Urothelium cell line (cell line): ENCODE measurements at regions not wholly inside any gene's neighbourhood (a gene's known extent, or its start where the extent isn't known, plus 50 kb on each side); places are given as distances from the start of the nearest gene placed in this dataset.

Experiments
- DNase-seq: peaks from one replicate; pipeline ENCODE4 v3.0.0; 2011; ENCODE audit warnings: low spot score, mixed read lengths
- FAIRE-seq: peaks from 2 replicates; lab custom pipeline; 2011; peaks lifted over from hg19 to GRCh38; lab: Jason Lieb, UNC

DNA sequence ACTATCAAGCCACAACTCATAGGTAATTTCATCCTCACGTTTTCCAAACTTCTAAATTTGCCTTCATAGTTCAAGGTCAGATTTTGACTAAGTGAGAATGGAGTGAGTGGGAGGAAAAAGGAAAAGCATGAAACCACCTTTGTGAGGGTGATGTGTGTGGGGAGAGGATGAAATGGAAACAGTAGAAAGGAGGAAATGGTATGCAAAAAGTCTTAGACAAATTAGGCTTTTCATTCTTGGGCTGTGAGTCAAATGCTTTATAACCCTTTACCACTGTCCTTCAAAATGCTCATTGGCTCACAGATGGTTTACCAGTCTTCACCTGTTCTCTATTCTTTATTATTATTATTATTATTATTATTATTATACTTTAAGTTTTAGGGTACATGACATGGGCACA, 127.2 kb downstream of the RAP2A start:
- FAIRE-seq = no peak
- DNase-seq = no peak

DNA sequence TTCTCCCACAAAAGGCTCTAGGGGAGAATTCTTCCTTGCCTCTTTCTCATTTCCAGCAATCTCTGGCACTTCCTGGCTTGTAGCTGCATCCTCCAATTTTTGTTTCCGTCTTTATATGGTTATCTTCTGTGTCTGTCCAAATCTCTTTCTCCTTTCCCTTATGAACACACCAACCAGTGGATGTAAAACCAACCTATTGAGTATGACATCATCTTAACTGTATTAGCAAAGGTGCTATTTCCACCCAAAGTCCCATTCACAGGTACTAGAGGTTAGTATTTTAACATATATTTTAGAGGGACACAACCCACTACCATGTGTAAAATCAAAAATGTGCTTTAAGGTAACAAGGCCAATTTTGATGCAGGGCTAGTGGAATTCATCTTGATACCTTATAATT, 129.0 kb downstream of the RAP2A start:
- DNase-seq (no peak), FAIRE-seq (no peak)

DNA sequence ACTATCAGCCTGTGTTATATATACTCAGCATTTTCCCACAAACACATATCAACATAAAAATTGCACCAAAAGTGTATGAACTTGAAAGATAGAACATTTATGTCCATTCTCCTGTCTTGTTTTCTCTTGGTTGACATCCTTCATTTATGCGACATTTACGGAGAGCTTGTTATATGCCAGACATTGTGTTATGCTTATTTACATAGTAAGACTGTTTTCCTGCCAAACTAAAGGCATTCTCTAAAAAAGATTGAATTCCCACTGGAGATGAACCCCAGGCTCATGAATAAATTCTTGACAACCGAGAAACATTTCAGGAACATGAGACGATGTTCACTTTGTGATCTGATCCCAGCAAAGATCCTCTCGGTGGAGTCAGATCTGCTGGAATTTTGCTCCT, 131.0 kb downstream of the RAP2A start:
- DNase-seq = no peak
- FAIRE-seq = no peak

DNA sequence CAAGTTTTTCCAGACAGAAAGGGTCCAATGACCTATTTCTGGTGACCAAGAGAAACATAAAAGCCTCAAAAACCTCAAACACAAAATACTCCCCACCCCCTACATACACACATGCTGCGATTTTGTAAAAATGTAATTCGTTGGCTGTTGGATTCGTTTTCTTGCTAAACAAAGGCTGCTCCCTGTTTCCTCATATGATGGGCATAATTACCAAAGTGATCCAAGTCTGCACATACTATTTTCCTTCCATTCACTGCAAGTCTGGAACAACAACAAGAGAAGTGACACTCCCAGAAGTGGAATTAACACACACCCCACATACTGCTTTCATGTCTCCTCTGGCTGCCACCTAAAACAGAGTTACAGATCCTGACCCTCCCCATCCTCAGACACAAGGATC, 131.9 kb downstream of the RAP2A start:
- no peak for FAIRE-seq

DNA sequence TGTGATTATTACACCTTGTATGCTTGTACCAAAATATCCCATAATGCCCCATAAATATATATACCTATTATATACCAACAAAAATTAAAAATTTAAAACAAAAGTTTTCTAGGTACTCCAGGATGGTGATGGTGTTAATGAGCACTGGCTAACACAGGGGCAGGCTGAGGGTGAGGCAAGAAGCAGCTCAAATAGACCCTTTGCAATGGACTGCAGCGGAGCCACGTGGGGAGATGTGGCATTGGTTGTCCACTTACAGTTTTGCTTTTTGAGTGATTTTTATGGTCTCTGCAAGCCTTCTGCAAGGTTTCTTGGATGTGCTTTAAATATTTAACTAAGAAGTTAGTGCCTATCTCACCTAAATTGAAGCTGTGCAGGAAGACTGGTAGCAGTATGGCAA, 132.9 kb downstream of the RAP2A start:
- DNase-seq = no peak
- no peak for FAIRE-seq

More for the DNA sequence above, 131.9 kb downstream of the RAP2A start:
- no peak for DNase-seq

DNA sequence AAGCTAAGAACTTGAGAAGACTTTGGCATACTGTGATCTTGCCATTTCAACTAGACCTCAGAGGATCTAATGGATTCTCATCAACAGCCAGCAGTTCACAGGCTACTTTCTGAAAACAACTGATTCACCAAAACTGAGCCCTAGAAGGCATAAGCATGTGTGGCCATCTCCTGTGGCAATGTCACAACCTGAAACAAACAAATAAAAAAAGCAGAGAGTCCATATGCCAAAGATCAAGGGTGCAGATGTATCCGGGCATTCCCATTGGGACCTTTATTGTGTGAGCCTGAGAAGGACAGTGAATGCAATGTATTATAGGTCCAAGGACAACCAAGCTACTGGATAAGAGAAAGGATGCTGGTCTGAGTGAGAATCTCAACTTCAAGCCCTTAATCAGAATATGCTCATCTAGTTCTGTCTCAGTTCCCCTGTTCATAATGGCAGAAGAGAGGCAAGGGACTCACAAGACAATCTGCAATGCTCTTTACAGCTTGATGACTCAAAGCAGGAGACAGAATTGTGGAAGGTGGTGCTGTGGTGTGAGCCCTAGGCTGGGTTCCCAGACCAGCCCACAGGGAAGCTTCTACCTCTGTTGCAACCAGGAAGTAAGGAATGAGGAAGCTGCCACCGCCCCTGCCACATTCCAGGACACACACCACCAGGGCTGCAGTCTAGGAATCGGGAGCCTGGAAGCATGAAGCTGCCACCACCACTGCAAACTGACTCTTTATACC, 133.7 kb downstream of the RAP2A start:
- FAIRE-seq (no peak), DNase-seq (peak; percentile 22)

DNA sequence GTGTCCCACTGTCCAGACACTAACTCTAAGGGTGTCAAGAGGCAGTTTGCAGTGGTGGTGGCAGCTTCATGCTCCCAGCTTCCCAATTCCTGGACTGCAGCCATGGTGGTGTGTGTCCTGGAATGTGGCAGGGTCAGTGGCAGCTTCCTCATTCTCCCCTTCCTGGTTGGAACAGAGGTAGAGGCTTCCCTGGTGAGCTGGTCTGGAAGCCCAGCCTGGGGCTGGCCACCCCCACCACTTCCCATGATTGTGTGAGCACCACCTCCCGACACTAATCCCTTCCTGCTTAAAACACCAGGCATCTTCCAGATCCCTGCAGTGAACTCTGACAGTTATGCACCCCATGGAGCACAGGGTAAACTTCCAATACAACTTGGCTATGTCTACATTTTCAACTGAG, 134.9 kb downstream of the RAP2A start:
- FAIRE-seq = no peak

DNA sequence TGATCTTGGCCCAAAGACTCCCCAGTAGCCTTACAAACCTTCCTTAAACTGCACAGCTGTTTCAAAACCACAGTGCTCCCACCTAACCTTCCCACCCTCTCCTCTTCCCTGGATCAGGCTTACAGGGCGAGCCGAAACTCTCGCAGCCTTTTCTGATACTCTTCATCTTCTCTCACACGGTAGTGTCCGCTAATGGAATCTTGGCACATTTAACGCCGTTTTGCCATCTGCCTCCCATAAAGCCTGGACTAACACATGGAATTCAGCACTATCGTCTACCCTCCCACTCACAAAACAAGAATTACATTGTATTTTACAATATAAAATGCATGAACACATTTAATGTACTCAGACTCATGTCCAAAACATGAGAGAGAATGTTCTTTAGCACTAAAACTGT, 135.9 kb downstream of the RAP2A start:
- DNase-seq (no peak), FAIRE-seq (no peak)

More for the DNA sequence above, 134.9 kb downstream of the RAP2A start:
- no peak for DNase-seq

DNA sequence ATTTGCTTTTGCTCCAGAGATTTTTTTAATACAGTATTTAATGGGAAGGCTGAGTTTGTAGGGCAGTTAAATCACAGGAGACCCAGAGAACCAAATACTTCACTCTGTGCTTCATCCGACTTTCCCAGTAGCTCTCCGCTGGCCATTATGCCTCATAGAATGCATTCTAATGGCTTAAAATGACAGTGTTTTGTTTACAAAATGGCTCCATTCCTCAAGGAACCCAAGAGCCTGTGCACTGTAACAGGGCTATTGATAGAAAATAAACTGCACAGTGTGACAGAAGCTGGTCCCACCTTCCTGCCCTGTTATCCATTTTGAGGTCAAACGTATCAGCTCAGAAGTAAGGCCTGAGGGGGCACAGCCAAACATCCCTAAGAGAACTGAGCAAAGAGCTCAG, 136.5 kb downstream of the RAP2A start:
- DNase-seq (no peak), FAIRE-seq (no peak)

DNA sequence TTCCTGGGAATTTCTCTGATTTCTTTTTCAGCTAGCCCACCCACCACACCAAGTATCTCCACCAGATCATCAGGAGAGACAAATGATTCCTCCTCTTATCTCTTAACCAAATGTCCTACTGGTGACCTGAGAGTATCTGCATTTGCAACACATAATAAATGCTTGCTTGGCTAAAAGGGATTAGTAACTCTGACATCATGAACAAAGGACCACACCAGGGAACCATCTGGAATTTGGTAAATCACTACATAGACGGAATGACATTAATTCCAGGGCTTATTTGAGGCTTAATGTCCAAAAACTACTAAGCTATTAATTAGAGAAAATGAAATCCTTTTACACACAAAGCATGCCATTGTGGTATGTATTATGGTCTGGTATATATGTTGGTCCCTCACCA, 139.0 kb downstream of the RAP2A start:
- FAIRE-seq (no peak), DNase-seq (no peak)

DNA sequence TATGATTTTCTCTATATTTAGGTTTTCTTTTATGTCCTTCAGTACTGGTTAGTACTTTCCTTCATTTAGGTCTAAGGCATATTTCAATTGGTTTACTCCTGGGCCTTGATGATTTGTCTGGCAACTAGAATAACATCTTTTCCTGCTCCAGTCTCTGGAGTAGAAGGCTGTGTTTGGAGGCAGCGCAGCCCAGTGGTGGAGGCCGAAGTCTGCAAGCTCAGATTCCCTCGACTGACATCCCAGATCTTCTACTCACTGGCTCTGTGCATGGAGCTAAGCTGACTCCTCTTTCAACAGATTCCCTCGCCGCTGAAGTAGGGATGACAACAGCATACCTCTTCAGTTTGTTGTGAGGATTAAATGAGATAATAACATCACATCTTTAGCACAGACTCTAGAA, 141.0 kb downstream of the RAP2A start:
- peak; percentile 8 for DNase-seq
- FAIRE-seq = no peak

DNA sequence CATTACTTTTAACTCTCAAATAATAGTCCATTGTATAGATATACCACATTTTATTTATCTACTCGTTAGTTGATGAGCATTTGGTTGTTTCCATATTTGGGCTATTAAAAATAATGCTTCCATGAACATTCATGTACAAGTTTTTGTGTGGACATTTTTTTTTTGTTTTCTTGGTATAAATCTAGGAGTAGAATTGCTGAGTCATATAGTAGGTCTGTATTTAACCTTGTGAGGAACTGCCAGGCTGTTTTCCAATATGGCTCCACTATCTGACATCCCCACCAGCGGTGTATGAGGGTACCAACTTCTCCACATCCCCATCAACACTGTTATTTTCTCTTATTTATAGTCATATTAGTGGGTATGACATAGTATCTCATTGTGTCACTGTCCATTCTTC, 143.1 kb downstream of the RAP2A start:
- FAIRE-seq (no peak), DNase-seq (no peak)

DNA sequence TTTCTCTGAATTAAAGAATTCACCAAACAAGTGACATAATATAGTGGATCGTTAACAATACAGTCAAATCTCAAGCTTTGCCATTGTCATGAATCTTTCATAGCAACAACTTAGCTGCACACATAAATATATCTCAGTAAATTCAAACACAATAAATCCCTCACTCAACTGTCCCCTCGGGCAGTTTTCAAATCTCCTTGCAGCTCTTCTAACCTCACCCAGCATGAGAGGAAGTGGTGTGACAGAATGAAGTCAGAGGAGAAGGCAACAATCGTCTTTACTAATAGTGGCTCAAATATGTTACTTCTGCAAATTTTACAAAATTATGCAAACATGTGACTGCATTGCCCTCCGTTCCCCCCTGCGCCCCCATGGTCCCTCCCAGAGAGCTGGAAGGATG, 148.2 kb downstream of the RAP2A start:
- DNase-seq (no peak), FAIRE-seq (no peak)

DNA sequence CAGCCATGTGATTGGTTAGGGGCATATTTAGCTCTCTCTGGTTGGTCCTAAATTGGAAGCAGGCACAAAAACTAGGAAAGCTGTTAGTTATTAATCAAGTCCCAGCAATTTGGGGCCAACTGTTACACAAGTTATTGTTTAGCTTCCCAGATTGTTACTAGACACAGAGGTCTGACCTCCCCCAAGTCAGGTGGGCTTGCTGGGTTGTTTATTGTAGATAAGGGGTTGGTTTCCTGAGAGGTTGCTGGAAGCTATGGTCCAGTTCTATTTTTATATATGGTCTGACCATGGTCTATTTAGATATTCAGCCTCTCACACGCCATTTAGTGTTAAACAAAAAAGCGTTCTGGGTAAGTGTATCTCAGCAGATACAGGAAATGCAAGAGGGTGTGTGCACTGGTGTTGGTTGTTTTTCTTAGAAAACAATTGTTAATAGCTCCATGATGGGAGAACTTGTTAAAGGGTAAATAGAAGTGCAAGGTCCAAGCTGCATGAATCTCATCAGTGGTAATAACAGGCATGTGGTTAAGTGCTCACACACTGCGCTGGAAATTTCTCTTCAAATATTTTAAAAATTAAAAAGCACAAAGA, 150.0 kb downstream of the RAP2A start:
- no peak for FAIRE-seq

DNA sequence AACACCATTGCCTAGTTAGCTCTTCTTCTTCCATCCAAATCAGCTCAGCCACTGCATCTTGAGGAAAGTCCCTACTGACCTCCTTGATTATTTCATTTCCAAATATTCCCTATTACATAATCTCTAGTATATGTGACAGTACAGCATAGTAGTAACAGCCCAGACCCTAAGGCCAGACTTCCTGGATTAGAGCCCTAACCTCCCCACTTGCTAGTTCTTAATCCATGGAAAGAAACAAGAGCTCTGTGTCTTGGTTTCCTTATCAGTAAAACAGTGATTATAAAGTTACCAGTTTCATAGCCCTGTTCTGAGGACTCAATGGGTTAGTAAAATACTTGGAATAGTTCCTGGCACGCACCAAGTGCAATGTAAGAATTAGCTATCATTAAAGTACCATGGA, 153.0 kb downstream of the RAP2A start:
- FAIRE-seq = no peak
- no peak for DNase-seq

More for the DNA sequence above, 150.0 kb downstream of the RAP2A start:
- no peak for DNase-seq

DNA sequence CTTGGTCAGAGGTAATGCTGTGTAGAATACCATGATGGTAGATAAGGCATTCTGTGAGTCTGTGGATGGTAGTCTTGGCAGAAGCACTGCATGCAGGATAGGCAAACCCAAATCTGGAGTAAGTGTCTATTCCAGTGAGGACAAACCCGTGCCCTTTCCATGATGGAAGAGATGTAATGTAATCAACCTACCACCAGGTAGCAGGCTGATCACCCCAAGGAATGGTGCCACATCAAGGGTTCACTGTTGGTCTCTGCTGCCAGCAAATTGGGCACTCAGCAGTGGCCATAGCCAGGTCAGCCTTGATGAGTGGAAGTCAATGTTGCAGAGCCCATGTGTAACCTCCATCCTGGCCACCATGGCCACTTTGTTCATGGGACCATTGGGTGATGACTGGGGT, 155.0 kb downstream of the RAP2A start:
- FAIRE-seq (no peak), DNase-seq (no peak)

DNA sequence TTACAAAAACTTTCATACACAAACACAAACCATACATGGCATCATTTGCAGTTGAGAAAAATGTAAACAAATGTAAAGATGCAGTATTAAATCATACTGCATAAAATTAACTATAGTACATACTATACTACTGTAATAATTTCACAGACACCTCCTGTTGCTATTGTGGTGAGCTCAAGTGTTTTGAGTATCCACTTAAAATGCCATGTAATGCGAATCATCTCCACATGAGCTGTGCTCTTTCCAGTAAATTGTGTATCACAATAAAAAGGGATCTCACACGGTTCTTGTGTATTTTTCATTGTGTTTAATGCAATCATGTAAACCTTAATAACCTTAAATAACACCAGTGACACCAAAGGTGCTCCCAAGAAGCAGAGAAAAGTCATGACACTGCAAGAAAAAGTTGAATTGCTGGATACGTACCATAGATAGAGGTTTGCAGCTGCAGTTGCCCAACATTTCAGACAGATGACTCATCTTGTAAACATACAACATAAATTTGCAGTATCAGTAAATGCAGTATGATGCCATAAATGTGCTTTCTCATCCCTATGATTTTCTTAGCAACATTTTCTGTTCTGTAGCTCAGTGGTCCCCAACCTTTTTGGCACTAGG, 166.6 kb downstream of the RAP2A start:
- FAIRE-seq = no peak
- DNase-seq = peak; percentile 25

DNA sequence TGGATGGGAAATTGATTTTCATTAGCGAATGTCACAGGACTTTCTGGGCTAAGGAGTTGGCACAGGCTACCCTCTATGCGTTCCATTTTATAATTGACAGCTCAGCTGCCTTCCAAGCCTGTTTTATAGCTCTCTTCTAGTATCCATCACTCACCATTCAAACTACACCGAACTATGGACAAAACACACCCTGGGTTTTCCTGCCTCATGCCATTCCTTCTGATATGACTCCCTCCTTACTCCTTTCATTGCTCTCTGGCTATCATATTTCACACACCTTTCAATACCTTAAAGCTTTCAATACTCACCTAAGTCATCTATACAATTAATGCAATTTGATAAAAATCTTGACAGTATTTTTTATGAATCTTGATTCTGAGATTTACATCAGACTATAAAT, 181.3 kb downstream of the RAP2A start:
- DNase-seq (no peak), FAIRE-seq (no peak)

DNA sequence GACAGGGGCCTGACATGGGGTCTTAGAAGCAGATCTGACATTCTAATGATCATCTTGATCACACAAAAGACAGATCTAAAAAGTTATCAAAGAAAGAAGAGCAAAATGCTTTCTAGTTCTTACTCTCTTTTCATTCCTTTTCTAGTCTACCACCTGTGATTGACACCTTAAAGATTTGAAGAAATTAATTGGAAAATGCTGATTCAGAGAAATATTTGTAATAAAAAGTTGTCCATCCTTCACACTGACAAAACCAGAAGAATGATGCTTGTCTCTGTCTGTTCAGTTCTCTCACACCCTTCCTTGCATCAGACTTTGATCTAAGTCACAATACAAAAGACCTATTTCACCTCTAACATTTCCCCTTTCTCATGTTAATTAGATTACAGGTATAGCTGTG, 182.4 kb downstream of the RAP2A start:
- FAIRE-seq (no peak), DNase-seq (no peak)

DNA sequence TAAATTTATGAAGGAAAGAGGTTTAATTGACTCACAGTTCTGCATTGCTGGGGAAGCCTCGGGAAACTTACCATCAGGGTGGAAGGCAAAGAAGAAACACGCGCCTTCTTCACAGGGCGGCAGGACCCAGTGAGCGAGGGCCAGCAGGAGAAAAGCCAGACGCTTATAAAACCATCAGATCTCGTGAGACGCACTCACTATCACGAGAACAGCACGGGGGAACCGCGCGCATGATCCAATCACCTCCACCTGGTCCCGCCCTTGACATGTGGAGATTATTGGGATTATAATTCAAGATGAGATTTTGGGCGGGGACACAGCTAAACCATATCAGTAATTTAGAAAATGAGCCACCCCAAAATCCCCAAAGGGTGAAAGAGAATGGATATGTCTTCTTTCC, 187.1 kb downstream of the RAP2A start:
- DNase-seq (no peak), FAIRE-seq (no peak)

DNA sequence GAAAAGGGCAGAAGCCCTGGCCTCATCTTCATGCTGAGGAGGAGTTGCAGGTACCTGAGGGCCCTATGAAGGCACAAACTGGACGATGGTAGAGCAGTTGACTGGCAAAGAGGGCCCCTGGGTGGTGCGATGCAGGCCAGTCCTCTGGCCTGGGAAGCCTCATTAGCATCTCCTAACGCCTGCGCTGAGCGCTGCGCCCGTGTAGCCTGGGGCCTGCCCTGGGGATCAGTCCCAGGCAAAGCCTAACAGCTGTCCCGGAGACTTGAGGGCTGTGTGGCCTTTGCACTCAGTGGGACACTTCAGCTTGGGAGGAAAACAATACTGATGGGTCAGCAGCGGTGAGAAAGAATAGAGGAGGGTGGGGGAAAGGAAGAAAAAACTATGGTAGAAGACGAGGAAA, 187.7 kb downstream of the RAP2A start:
- FAIRE-seq (no peak), DNase-seq (no peak)

DNA sequence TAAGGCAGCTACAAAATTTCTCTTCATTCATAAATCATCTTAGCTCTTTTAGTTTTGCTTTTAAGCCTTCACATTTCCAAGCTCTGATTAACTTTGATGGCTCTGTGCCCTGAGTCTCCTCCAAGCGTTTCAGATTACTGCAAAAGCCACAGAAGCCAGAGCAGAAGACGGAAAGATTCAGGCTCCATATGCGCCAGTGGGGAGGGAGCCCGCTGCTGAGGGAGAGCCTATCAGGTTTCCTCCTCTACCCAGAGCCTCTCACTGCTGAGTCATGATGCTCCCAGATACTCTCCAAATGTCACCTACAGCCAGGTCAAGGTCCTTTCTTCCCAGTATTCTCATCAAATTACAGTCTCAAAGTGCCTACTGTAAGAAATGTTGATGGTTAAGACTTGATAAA, 193.6 kb downstream of the RAP2A start:
- no peak for FAIRE-seq
- peak; percentile 67 for DNase-seq
